Left lobe of liver (tissue), 2 donors: ENCODE measurements at regions not wholly inside any gene's neighbourhood (a gene's known extent, or its start where the extent isn't known, plus 50 kb on each side); places are given as distances from the start of the nearest gene placed in this dataset.
"Not testable (repeated sequence)": the region's sequence is repeated elsewhere in the genome, so short reads cannot be mapped to it uniquely, and the experiment has no call there.

Experiments
- ATAC-seq: fragments of 200-7000 bp; cut with Tn5 transposase; one replicate; pipeline ENCODE4 v1.9.1; 2020; ENCODE audit warnings: mild to moderate bottlenecking, moderate library complexity
- DNase-seq: peaks from one replicate; pipeline ENCODE4 v3.0.0-alpha.2; 2020; ENCODE audit warnings: low spot score
- donor health status: DM: no; HTN: no; CAD: no; lungs with moderate emphysema.
- donor health status: DM: no; HTN: yes; CAD: no.

GRCh38 chr14:25887251-25887878 is 710.5 kb downstream of the NOVA1 start:
- no peak for DNase-seq

GRCh38 chr14:25884657-25885056 is 713.2 kb downstream of the NOVA1 start:
- ATAC-seq (no peak), DNase-seq (no peak)

More at GRCh38 chr14:25887251-25887878, 710.5 kb downstream of the NOVA1 start:
- no peak for ATAC-seq

- no peak for DNase-seq
- ATAC-seq: no peak
Observed at GRCh38 chr14:25882899-25883298, 714.9 kb downstream of the NOVA1 start.

- DNase-seq (no peak), ATAC-seq (no peak)
Observed at GRCh38 chr14:25875475-25875874, 722.4 kb downstream of the NOVA1 start.

GRCh38 chr14:25869854-25870253 is 728.0 kb downstream of the NOVA1 start:
- DNase-seq: no peak
- no peak for ATAC-seq

GRCh38 chr14:25868521-25869314 is 729.1 kb downstream of the NOVA1 start:
- ATAC-seq: no peak
- DNase-seq: no peak

GRCh38 chr14:25861406-25861805 is 736.4 kb downstream of the NOVA1 start:
- DNase-seq (no peak), ATAC-seq (no peak)

- ATAC-seq: no peak
Observed at GRCh38 chr14:25848601-25849000, 749.2 kb downstream of the NOVA1 start.

GRCh38 chr14:25846246-25846645 is 751.6 kb downstream of the NOVA1 start:
- ATAC-seq (no peak), DNase-seq (no peak)

More at GRCh38 chr14:25848601-25849000, 749.2 kb downstream of the NOVA1 start:
- no peak for DNase-seq

GRCh38 chr14:25843481-25844470 is 754.1 kb downstream of the NOVA1 start:
- ATAC-seq: no peak
- DNase-seq: no peak

- DNase-seq (no peak), ATAC-seq (no peak)
Observed at GRCh38 chr14:25841226-25841625, 756.6 kb downstream of the NOVA1 start.

GRCh38 chr14:25837551-25837965 is 760.3 kb downstream of the NOVA1 start:
- ATAC-seq: no peak
- no peak for DNase-seq

- ATAC-seq (no peak), DNase-seq (no peak)
Observed at GRCh38 chr14:25836636-25837035, 761.2 kb downstream of the NOVA1 start.

- no peak for DNase-seq
- no peak for ATAC-seq
Observed at GRCh38 chr14:25833341-25834126, 764.3 kb downstream of the NOVA1 start.

GRCh38 chr14:25832585-25832984 is 765.2 kb downstream of the NOVA1 start:
- DNase-seq: no peak
- ATAC-seq: no peak

- ATAC-seq (no peak), DNase-seq (no peak)
Observed at GRCh38 chr14:25828562-25828961, 769.3 kb downstream of the NOVA1 start.

GRCh38 chr14:25826105-25826504 is 771.7 kb downstream of the NOVA1 start:
- ATAC-seq (no peak), DNase-seq (no peak)

GRCh38 chr14:25820368-25820767 is 770.4 kb upstream of the STXBP6 start:
- DNase-seq: no peak
- no peak for ATAC-seq

- not testable (repeated sequence) for ATAC-seq, DNase-seq
Observed at GRCh38 chr14:25814622-25815021, 764.7 kb upstream of the STXBP6 start.

- no peak for ATAC-seq
- no peak for DNase-seq
Observed at GRCh38 chr14:25803386-25804018, 753.6 kb upstream of the STXBP6 start.
